AG04450 (cell line): ENCODE measurements at regions not wholly inside any gene's neighbourhood (a gene's known extent, or its start where the extent isn't known, plus 50 kb on each side); places are given as distances from the start of the nearest gene placed in this dataset.

ENCODE experiments used
- CTCF ChIA-PET: fragments of 300-600, 350-600 bp; formaldehyde crosslinking; extraction: SDS; loops from one replicate; lab custom pipeline; 2022; ENCODE audit warnings: antibody characterized with exemption, inconsistent platforms; lab: Charles Lee
- POLR2A ChIA-PET: fragments of 350-600 bp; formaldehyde crosslinking; extraction: SDS; loops from one replicate; lab custom pipeline; 2021; ENCODE audit warnings: antibody characterized with exemption, inconsistent platforms; lab: Yijun Ruan, JAX
- DNase-seq: peaks from one replicate; pipeline ENCODE4 v3.0.0-alpha.2; 2011; ENCODE audit warnings: low read depth, low spot score
- H3K27ac ChIP-seq: one replicate; pipeline ENCODE4 v1.5.1; 2012; ENCODE audit warnings: low read depth, low read length, control low read depth
- H3K27me3 ChIP-seq: one replicate; pipeline ENCODE4 v1.6.0; 2012; ENCODE audit warnings: low read length; ENCODE audit not compliant: control insufficient read depth, insufficient read depth
- H3K4me3 ChIP-seq: 2 replicates; pipeline ENCODE4 v1.5.1; 2011; ENCODE audit warnings: mild to moderate bottlenecking, low read depth, low read length, control low read depth
- H3K9me3 ChIP-seq: 2 replicates; pipeline ENCODE4 v1.5.1; 2012; ENCODE audit warnings: low read length; ENCODE audit not compliant: control insufficient read depth, insufficient read depth
- TF ChIP-seq, protein P1 (sequence below): IDR thresholded peaks from 2 replicates; pipeline ENCODE4 v1.5.1; 2011; ENCODE audit warnings: low read depth, low read length, control low read depth, inconsistent platforms

DNA sequence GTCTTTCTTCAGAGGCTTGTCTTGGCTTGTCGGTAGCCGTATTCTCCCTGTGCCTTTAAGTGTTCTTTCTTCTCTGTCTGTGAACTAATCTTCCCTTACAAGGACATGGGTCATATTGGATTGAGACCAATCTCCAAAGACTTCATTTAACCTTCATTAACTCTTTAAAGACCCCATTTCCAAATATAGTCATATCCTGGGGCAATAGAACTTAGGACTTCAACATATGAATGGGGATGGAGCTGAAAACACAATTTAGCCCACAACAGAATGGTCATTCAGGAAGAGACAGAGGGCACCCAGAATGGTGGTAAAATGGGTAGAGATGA lies 82.1 kb upstream of the TANK start:
- POLR2A ChIA-PET = no interaction called here
- TF ChIP-seq, protein P1, sequence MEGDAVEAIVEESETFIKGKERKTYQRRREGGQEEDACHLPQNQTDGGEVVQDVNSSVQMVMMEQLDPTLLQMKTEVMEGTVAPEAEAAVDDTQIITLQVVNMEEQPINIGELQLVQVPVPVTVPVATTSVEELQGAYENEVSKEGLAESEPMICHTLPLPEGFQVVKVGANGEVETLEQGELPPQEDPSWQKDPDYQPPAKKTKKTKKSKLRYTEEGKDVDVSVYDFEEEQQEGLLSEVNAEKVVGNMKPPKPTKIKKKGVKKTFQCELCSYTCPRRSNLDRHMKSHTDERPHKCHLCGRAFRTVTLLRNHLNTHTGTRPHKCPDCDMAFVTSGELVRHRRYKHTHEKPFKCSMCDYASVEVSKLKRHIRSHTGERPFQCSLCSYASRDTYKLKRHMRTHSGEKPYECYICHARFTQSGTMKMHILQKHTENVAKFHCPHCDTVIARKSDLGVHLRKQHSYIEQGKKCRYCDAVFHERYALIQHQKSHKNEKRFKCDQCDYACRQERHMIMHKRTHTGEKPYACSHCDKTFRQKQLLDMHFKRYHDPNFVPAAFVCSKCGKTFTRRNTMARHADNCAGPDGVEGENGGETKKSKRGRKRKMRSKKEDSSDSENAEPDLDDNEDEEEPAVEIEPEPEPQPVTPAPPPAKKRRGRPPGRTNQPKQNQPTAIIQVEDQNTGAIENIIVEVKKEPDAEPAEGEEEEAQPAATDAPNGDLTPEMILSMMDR = no peak
- H3K4me3 ChIP-seq = no peak overlapping the region
- H3K27ac ChIP-seq = no peak overlapping the region
- H3K27me3 ChIP-seq = no peaks in the 10 kb centered on the region
- CTCF ChIA-PET = no interaction called here
- DNase-seq = no peak
- no peaks in the 10 kb centered on the region for H3K9me3 ChIP-seq

DNA sequence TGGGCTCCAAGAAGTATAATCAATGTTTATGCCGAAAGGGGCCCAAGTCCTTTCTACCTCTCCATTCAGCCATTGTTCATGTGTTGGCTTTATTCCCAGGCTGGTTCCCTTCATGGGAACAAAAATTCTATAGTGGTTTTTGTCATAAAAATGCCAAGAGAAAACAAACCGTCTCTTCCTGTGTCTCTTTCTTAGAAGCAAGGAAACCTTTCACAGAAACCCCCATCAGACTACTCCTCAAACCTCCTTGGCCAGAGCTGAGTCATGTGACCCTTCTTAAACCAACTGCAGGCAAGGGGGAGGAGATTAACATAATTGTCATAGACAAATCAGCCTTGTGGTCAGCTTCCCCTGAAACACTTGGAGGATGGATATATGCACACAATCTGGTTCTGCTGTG lies 75.1 kb upstream of the TANK start:
- ChIA-PET POLR2A (no interaction called here), CTCF (interaction anchor here (2.5 kb wide), 1 partner anchor 22 kb away, joined by 15 read pairs; no protein-coding TSS in a partner anchor)
- DNase-seq = no peak
- TF ChIP-seq, protein P1 = no peak
- no peak overlapping the region for H3K27ac ChIP-seq
- H3K9me3 ChIP-seq = no peaks in the 10 kb centered on the region
- no peaks in the 10 kb centered on the region for H3K27me3 ChIP-seq
- no peak overlapping the region for H3K4me3 ChIP-seq

DNA sequence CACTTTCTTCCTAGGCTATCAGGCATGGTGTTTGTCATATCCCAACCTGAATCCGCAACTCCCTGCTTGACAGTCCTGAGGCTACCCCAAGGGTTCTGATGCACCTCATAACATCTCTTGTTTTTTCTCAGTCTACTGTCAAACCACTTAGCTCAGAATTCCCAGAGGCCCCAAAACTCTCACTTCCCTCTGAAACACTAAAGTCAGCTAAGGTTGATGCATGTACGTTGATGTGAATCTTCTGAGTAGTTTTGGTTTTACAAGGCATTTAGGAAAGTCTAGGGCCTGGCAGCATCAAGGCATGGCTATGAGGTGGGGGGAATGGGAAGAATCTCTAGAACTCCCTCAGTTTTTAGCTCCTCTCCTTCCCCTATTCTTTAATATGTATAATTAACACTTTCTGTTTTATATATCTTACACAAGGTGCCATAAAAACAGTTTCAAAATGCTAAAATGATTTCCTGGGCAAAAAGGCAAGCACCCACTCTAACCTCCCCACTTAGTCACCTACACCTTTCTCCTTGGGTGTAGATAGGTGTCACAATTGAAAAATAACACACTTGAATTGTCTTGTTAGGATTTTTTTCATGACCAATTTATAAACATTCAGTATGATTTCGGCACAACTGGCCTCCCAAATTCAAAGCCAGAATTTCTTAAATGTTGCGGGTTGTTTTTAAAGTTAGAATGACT lies 71.4 kb upstream of the TANK start:
- DNase-seq = no peak
- Histone ChIP-seq H3K27me3 (no peaks in the 10 kb centered on the region), H3K4me3 (no peak overlapping the region), H3K9me3 (no peaks in the 10 kb centered on the region), H3K27ac (no peak overlapping the region)
- TF ChIP-seq, protein P1 = no peak
- ChIA-PET CTCF (interaction anchor here (2.5 kb wide), 1 partner anchor 24 kb away, joined by 9 read pairs; no protein-coding TSS in a partner anchor), POLR2A (no interaction called here)

DNA sequence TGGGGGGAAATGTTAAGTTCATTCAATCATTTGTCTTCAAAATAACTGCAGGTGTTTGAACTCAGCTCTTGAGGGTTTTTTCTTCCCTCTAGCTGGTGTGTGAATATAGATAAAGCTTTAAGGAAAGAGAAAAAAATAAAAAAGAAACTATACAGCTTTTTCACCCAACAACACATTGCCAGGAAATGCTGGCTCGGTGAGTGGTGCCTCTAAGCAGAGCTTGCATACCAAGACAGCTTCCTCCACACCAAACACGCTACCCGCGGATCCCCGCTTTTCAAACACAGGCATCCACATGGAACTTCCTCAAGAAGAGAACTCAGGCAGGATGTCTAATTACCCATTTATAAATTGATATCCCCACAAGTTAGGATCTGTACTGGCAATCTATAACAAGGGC lies 69.8 kb upstream of the TANK start:
- POLR2A ChIA-PET = no interaction called here

DNA sequence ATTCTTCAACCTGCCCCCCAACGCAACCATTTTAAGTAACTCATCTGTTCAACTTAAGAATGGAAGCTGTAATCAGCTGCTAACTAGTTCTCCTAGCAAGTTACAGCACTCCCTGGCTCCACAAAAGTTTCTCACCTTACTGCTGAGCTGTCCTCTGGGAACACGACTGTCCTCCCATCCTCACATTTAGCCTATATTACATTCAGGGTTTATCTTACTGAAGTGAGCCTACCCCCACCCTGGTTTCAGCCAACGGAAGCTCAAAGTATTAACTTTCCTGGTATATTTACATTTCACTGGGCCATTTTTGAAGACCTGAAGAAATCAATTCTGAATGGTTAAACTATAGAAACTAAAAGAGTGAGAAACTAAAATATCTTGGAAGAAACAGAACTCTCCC lies 64.9 kb upstream of the TANK start:
- DNase-seq = no peak
- H3K27me3 ChIP-seq = no peaks in the 10 kb centered on the region
- no peaks in the 10 kb centered on the region for H3K9me3 ChIP-seq
- CTCF ChIA-PET = no interaction called here
- no peak overlapping the region for H3K4me3 ChIP-seq
- H3K27ac ChIP-seq = no peak overlapping the region
- TF ChIP-seq, protein P1 = no peak
- POLR2A ChIA-PET = interaction anchor here (0.6 kb wide), 1 partner anchor 65 kb away, joined by 5 read pairs; the partner anchor contains the start of gene TANK

More for the DNA sequence above, 69.8 kb upstream of the TANK start:
- TF ChIP-seq, protein P1 = no peak
- no peaks in the 10 kb centered on the region for H3K27me3 ChIP-seq
- H3K4me3 ChIP-seq = no peak overlapping the region
- CTCF ChIA-PET = interaction anchor here (1.0 kb wide), 1 partner anchor 160 kb away, joined by 3 read pairs; no protein-coding TSS in a partner anchor
- H3K27ac ChIP-seq = no peak overlapping the region
- H3K9me3 ChIP-seq = no peaks in the 10 kb centered on the region
- DNase-seq = no peak
